Spleen (tissue), 11 donors: ENCODE measurements at regions not wholly inside any gene's neighbourhood (a gene's known extent, or its start where the extent isn't known, plus 50 kb on each side); places are given as distances from the start of the nearest gene placed in this dataset.
"Not testable (repeated sequence)": the region's sequence is repeated elsewhere in the genome, so short reads cannot be mapped to it uniquely, and the experiment has no call there.

ENCODE experiments used
- DNase-seq: peaks from one replicate; pipeline ENCODE4 v3.0.0-alpha.2; 2020
- H3K27ac ChIP-seq, 8 donors: fragments of 200-600 bp; sonication (generic) in 7 of 8; 1 replicate in 4 of 8; 2 replicates in 4 of 8; pipeline versions ENCODE4 v1.5.0 to v1.8.0; 2016 to 2021; ENCODE audit warnings: inconsistent platforms in 4 of 8, mild to moderate bottlenecking in 4 of 8, moderate library complexity in 1 of 8
- H3K27me3 ChIP-seq, 7 donors: fragments of 200-600 bp; sonication (generic) in 6 of 7; replicated peaks in 1 of 7; 1 replicate in 4 of 7; 2 replicates in 3 of 7; pipeline versions ENCODE4 v1.5.0 to v1.8.0; 2016 to 2021; ENCODE audit warnings: inconsistent platforms in 3 of 7, mild to moderate bottlenecking in 1 of 7
- H3K36me3 ChIP-seq, 6 donors: fragments of 200-600 bp; sonication (generic) in 5 of 6; 1 replicate in 4 of 6; 2 replicates in 2 of 6; pipeline versions ENCODE4 v1.5.0 to v1.8.0; 2016 to 2021; ENCODE audit warnings: inconsistent platforms in 2 of 6
- H3K4me1 ChIP-seq, 6 donors: fragments of 200-600 bp; sonication (generic) in 5 of 6; 1 replicate in 3 of 6; 2 replicates in 3 of 6; pipeline versions ENCODE4 v1.5.0 to v1.8.0; 2016 to 2021; ENCODE audit warnings: inconsistent platforms in 3 of 6
- H3K4me3 ChIP-seq, 8 donors: fragments of 200-600 bp; sonication (generic) in 7 of 8; 1 replicate in 4 of 8; 2 replicates in 4 of 8; pipeline versions ENCODE4 v1.5.0 to v1.8.0; 2016 to 2021; ENCODE audit warnings: inconsistent platforms in 4 of 8, mild to moderate bottlenecking in 4 of 8, moderate library complexity in 2 of 8
- H3K9me3 ChIP-seq, 8 donors: fragments of 200-600 bp; sonication (generic) in 7 of 8; 1 replicate in 4 of 8; 2 replicates in 4 of 8; pipeline versions ENCODE4 v1.5.0 to v1.8.0; 2016 to 2021; ENCODE audit warnings: inconsistent platforms in 4 of 8
- CTCF ChIP-seq, 11 experiments: fragments of 200-600 bp in 7 of 11; fragments of 450-650 bp in 4 of 11; sonication (generic) in 4 of 11; IDR thresholded peaks in 8 of 11; conservative IDR thresholded peaks in 3 of 11; 1 replicate in 7 of 11; 2 replicates in 4 of 11; pipeline versions ENCODE4 v1.4.0 to v1.8.0; 2016 to 2021; ENCODE audit warnings: antibody characterized with exemption in 11 of 11, inconsistent platforms in 4 of 11, mild to moderate bottlenecking in 1 of 11
- POLR2A ChIP-seq, 3 donors: fragments of 450-650 bp; IDR thresholded peaks; one replicate each; pipeline ENCODE4 v1.5.1; 2017; ENCODE audit warnings: antibody characterized with exemption in 3 of 3, mild to moderate bottlenecking in 1 of 3
- POLR2AphosphoS5 ChIP-seq, 3 donors: sonication (generic); formaldehyde crosslinking; IDR thresholded peaks; one replicate each; pipeline ENCODE4 v1.5.1; 2017; ENCODE audit warnings: antibody characterized with exemption in 3 of 3
- WGBS, 5 donors: extraction: QIAGEN DNeasy Blood & Tissue Kit in 3 of 5; methylation state at CpG; one replicate each; pipeline versions ENCODE4 v1.1.5 to v1.1.7; 2013 to 2018; 5-methylcytosine and 5-hydroxymethylcytosine counted together
- intact Hi-C: fragments of 100-400 bp; cut with DNase I; formaldehyde crosslinking; loops from one replicate; pipeline ENCODE4 v1.15.0; 2023; ENCODE audit warnings: low total_unique reads
- donor health status: healthy with polysubstance abuse.
- donor health status: DM: no; HTN: no; CAD: no; lungs with moderate emphysema.
- donor health status: DM: no; HTN: no; CAD: no.
- donor health status: Bipolar disorder and iron deficiency.
- donor health status: healthy.
- donor health status: DM: no; HTN: no; CAD: no.
- donor health status: DM: yes; HTN: yes; CAD: no.

GRCh38 chr11:112670806-112671570, 290.2 kb upstream of the NCAM1 start:
- 73 to 82% (median 80%) methylated on average over 6 to 7 of the region's 7 CpGs for WGBS, 5 donors
- Histone ChIP-seq H3K36me3 (no peaks in the 10 kb centered on the region), H3K27me3 (peaks cover 0 to 19% (median 0%) of the 10 kb centered on the region in 7 donors), H3K27ac (no peak overlapping the region), H3K4me1 (no peaks in the 10 kb centered on the region), H3K9me3 (peaks cover 0 to 8% (median 2%) of the 10 kb centered on the region in 8 donors), H3K4me3 (no peak overlapping the region)
- TF ChIP-seq POLR2A (IDR thresholded peaks at IDR 0.05) (no peak), CTCF (IDR thresholded peaks at IDR 0.05 in 8 of 11, conservative IDR thresholded peaks at IDR 0.05 in 3 of 11) (no peak), POLR2AphosphoS5 (IDR thresholded peaks at IDR 0.05) (no peak)
- intact Hi-C loops: no loop called here
- DNase-seq: no peak

- H3K4me1 ChIP-seq, H3K27ac ChIP-seq, intact Hi-C loops, H3K4me3 ChIP-seq, H3K9me3 ChIP-seq, DNase-seq, H3K36me3 ChIP-seq: not testable (repeated sequence)
- peaks cover 0 to 19% (median 0%) of the 10 kb centered on the region in 7 donors for H3K27me3 ChIP-seq
- 24 to 46% (median 30%) methylated on average over 2 of the region's 2 CpGs for WGBS, 5 donors
Measured at GRCh38 chr11:112673401-112673800, 287.8 kb upstream of the NCAM1 start.

- Histone ChIP-seq H3K4me1 (no peaks in the 10 kb centered on the region), H3K36me3 (no peaks in the 10 kb centered on the region), H3K27me3 (no peaks in the 10 kb centered on the region), H3K27ac (no peak overlapping the region), H3K9me3 (peaks cover 0 to 12% (median 5%) of the 10 kb centered on the region in 8 donors), H3K4me3 (no peak overlapping the region)
- WGBS, 5 donors: 55 to 92% (median 76%) methylated on average over 3 of the region's 3 CpGs
- intact Hi-C loops: no loop called here
- no peak for TF ChIP-seq CTCF (IDR thresholded peaks at IDR 0.05 in 8 of 11, conservative IDR thresholded peaks at IDR 0.05 in 3 of 11)
- TF ChIP-seq POLR2A (IDR thresholded peaks at IDR 0.05): no peak
- TF ChIP-seq POLR2AphosphoS5 (IDR thresholded peaks at IDR 0.05): no peak
- no peak for DNase-seq
Measured at GRCh38 chr11:112685111-112685510, 276.1 kb upstream of the NCAM1 start.

GRCh38 chr11:112689851-112690250, 271.4 kb upstream of the NCAM1 start:
- 85 to 94% (median 91%) methylated on average over 6 of the region's 6 CpGs for WGBS, 5 donors

More at GRCh38 chr11:112689851-112690250, 271.4 kb upstream of the NCAM1 start:
- H3K27ac ChIP-seq: no peak overlapping the region
- H3K27me3 ChIP-seq: no peaks in the 10 kb centered on the region
- TF ChIP-seq POLR2A (IDR thresholded peaks at IDR 0.05) (no peak), POLR2AphosphoS5 (IDR thresholded peaks at IDR 0.05) (no peak), CTCF (IDR thresholded peaks at IDR 0.05 in 8 of 11, conservative IDR thresholded peaks at IDR 0.05 in 3 of 11) (no peak)
- no peak overlapping the region for H3K4me3 ChIP-seq
- H3K9me3 ChIP-seq: peaks cover 0 to 4% (median 0%) of the 10 kb centered on the region in 8 donors
- no peak for DNase-seq
- H3K4me1 ChIP-seq: no peaks in the 10 kb centered on the region
- intact Hi-C loops: no loop called here
- H3K36me3 ChIP-seq: no peaks in the 10 kb centered on the region
